ENCODE measurements at regions not wholly inside any gene's neighbourhood (a gene's known extent, or its start where the extent isn't known, plus 50 kb on each side); places are given as distances from the start of the nearest gene placed in this dataset.

DNA sequence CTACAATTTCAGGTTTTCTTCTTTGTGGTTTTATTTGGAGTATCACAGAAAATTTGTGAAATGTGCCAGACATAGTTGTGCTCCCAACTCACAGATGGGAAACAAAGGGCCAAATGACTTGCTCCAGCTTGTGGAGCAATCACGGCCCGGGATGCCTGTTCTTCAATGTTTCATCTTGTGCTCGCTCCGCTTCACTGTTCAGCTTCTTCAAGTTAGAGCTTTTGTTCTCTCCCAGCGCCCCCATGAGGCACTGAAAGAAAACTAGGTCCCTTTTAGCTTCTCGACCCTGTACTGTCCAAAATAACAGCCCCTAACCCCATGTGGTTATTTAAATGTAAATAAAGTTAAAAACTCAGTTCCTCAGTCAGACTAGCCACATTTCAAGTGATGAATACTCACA is 187.9 kb upstream of the STXBP6 start:
- Histone ChIP-seq H3K27me3 (replicated peaks; ENCODE audit: insufficient read depth) (no peaks in the 10 kb centered on the region), H3K27ac (no peak overlapping the region), H3K4me3 (no peak overlapping the region), H3K36me3 (no peaks in the 10 kb centered on the region), H3K9me3 (no peaks in the 10 kb centered on the region), H3K4me1 (ENCODE audit: control insufficient read depth in 1 of 2, low read depth in 2 of 2) (no peaks in the 10 kb centered on the region)
- TF ChIP-seq, protein P1, sequence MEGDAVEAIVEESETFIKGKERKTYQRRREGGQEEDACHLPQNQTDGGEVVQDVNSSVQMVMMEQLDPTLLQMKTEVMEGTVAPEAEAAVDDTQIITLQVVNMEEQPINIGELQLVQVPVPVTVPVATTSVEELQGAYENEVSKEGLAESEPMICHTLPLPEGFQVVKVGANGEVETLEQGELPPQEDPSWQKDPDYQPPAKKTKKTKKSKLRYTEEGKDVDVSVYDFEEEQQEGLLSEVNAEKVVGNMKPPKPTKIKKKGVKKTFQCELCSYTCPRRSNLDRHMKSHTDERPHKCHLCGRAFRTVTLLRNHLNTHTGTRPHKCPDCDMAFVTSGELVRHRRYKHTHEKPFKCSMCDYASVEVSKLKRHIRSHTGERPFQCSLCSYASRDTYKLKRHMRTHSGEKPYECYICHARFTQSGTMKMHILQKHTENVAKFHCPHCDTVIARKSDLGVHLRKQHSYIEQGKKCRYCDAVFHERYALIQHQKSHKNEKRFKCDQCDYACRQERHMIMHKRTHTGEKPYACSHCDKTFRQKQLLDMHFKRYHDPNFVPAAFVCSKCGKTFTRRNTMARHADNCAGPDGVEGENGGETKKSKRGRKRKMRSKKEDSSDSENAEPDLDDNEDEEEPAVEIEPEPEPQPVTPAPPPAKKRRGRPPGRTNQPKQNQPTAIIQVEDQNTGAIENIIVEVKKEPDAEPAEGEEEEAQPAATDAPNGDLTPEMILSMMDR (IDR thresholded peaks at IDR 0.05) = no peak
- DNase-seq (ENCODE audit: low spot score) (no peak), ATAC-seq (ENCODE audit: insufficient number of reproducible peaks, low FRiP score, low read depth) (no peak)

DNA sequence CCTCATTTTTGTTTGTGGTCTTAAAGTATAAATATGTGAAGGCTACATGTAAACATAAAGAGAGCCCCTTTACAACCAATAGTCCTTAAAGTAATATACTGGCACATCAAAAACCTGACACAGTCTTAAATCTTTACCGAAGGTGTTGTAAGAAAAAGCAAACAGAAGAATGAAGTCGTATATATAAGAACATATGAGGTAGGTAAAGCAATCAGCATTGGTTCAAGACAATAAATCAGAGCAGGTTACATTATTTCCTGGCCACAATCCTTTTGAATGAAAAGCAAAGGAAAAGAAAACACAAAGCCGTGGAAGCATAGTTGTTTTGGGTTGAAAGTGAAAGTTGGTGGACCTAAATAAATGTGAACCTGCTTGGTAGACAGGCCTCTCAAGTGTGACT is 183.7 kb upstream of the STXBP6 start:
- Histone ChIP-seq H3K27ac (no peak overlapping the region), H3K4me3 (no peak overlapping the region), H3K27me3 (replicated peaks; ENCODE audit: insufficient read depth) (no peaks in the 10 kb centered on the region), H3K36me3 (no peaks in the 10 kb centered on the region), H3K4me1 (ENCODE audit: control insufficient read depth in 1 of 2, low read depth in 2 of 2) (no peaks in the 10 kb centered on the region), H3K9me3 (no peaks in the 10 kb centered on the region)
- DNase-seq (ENCODE audit: low spot score) (no peak), ATAC-seq (ENCODE audit: insufficient number of reproducible peaks, low FRiP score, low read depth) (no peak)
- TF ChIP-seq, protein P1 (IDR thresholded peaks at IDR 0.05) = no peak

DNA sequence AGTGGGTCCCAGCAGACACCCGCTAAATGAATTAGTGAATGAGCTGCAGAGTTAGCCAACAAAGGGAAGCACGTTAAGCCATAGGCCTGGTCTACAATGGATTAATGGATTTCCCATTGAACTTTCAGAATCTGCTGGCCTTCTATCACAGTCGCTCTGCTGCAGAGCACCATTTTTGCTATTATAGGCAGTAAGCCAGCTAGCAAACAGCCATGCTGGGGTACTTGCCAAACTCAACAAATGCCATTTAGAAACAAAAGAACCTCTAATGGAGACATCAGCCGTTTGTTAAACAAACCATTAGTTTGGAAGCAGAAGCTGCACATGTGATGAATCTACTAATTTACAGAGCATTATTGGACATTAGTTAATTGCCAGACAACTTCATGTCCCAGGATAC is 181.1 kb upstream of the STXBP6 start:
- no peaks in the 10 kb centered on the region for H3K9me3 ChIP-seq
- ATAC-seq (ENCODE audit: insufficient number of reproducible peaks, low FRiP score, low read depth) (no peak), DNase-seq (ENCODE audit: low spot score) (no peak)
- no peaks in the 10 kb centered on the region for H3K36me3 ChIP-seq
- H3K27ac ChIP-seq = no peak overlapping the region
- TF ChIP-seq, protein P1 (IDR thresholded peaks at IDR 0.05) = no peak
- H3K27me3 ChIP-seq (replicated peaks; ENCODE audit: insufficient read depth) = no peaks in the 10 kb centered on the region
- no peak overlapping the region for H3K4me3 ChIP-seq
- no peaks in the 10 kb centered on the region for H3K4me1 ChIP-seq (ENCODE audit: control insufficient read depth in 1 of 2, low read depth in 2 of 2)

DNA sequence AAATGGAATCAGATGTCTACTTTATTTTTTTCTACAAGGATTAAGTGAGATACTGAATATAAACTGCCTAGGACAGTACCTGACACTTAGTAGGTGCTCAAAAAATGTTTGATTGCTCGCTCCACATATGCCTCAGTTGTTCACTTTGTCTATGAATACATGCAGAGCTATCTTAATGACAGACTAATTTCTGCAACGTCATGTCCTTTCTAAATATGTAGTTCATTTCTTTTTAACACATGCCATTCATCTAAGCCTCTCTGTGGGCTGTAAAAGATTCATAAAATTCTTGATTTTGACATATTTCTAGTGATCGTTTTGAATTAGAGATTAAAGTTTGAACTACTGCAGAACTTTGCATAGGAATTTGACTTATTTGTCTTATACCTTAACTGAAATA is 176.3 kb upstream of the STXBP6 start:
- TF ChIP-seq, protein P1 (IDR thresholded peaks at IDR 0.05) = no peak
- ATAC-seq (ENCODE audit: insufficient number of reproducible peaks, low FRiP score, low read depth) = no peak
- Histone ChIP-seq H3K36me3 (no peaks in the 10 kb centered on the region), H3K27ac (no peak overlapping the region), H3K4me1 (ENCODE audit: control insufficient read depth in 1 of 2, low read depth in 2 of 2) (no peaks in the 10 kb centered on the region), H3K4me3 (no peak overlapping the region), H3K27me3 (replicated peaks; ENCODE audit: insufficient read depth) (no peaks in the 10 kb centered on the region), H3K9me3 (no peaks in the 10 kb centered on the region)
- DNase-seq (ENCODE audit: low spot score) = no peak

DNA sequence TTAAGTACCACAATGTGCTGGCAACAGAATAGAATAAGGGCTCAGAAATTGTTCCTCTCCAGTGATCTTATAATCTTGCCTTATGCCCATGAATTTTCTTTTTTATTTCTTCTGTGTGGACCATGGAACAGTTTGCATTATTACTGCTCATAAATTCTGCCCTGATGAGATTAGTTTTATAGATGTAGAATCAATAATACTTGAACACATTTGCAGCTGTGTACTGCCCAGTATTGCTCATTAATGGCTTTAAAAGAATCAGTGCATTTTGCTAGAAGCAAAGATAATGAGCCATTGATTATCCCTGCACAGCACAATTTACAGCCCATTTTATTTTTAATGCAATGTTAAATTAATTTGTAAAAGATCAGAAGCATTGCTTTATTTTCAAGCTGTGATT is 172.3 kb upstream of the STXBP6 start:
- Histone ChIP-seq H3K27me3 (replicated peaks; ENCODE audit: insufficient read depth) (no peaks in the 10 kb centered on the region), H3K4me3 (no peak overlapping the region), H3K4me1 (ENCODE audit: control insufficient read depth in 1 of 2, low read depth in 2 of 2) (no peaks in the 10 kb centered on the region), H3K27ac (no peak overlapping the region), H3K9me3 (no peaks in the 10 kb centered on the region), H3K36me3 (no peaks in the 10 kb centered on the region)
- TF ChIP-seq, protein P1 (IDR thresholded peaks at IDR 0.05) = no peak
- ATAC-seq (ENCODE audit: insufficient number of reproducible peaks, low FRiP score, low read depth) (no peak), DNase-seq (ENCODE audit: low spot score) (no peak)

Data from thoracic aorta (tissue), 2 donors.